CD4-positive, alpha-beta memory T cell (primary cell): ENCODE measurements at regions not wholly inside any gene's neighbourhood (a gene's known extent, or its start where the extent isn't known, plus 50 kb on each side); places are given as distances from the start of the nearest gene placed in this dataset.
A peak's percentile ranks its signal among the peaks of the same experiment; 100 is the strongest.

Experiments
- CTCF ChIA-PET: fragments of 350-600 bp; sonication (Branson Sonifier 250); formaldehyde crosslinking; loops from one replicate; lab custom pipeline; 2021; ENCODE audit warnings: inconsistent platforms; ENCODE audit not compliant: partially characterized antibody; lab: Charles Lee
- POLR2A ChIA-PET: fragments of 350-600 bp; sonication (Branson Sonifier 250); formaldehyde crosslinking; loops from one replicate; lab custom pipeline; 2021; ENCODE audit not compliant: partially characterized antibody; lab: Charles Lee
- DNase-seq, 5 donors: peaks; one replicate each; pipeline versions ENCODE4 v3.0.0 to v3.0.0-alpha.2; 2020 to 2022; ENCODE audit warnings: mixed read lengths in 1 of 5
- H3K27ac ChIP-seq: one replicate; pipeline ENCODE4 v1.7.0; 2013; ENCODE audit warnings: low read depth, low read length
- H3K27me3 ChIP-seq: 2 replicates; pipeline ENCODE4 v1.7.0; 2013; ENCODE audit warnings: mild to moderate bottlenecking, low read length, moderate library complexity; ENCODE audit not compliant: insufficient read depth
- H3K36me3 ChIP-seq: 2 replicates; pipeline ENCODE4 v1.7.0; 2013; ENCODE audit warnings: mild to moderate bottlenecking, low read length, moderate library complexity; ENCODE audit not compliant: insufficient read depth
- H3K4me1 ChIP-seq: 2 replicates; pipeline ENCODE4 v1.7.0; 2013; ENCODE audit warnings: mild to moderate bottlenecking, low read length, moderate library complexity; ENCODE audit not compliant: insufficient read depth
- H3K4me3 ChIP-seq, 2 donors: one replicate each; pipeline ENCODE4 v1.7.0; 2013; ENCODE audit warnings: low read length in 2 of 2, mild to moderate bottlenecking in 1 of 2
- H3K9me3 ChIP-seq, 2 donors: one replicate each; pipeline ENCODE4 v1.7.0; 2013; ENCODE audit warnings: low read length in 2 of 2, control low read depth in 1 of 2; ENCODE audit not compliant: control insufficient read depth in 1 of 2
- H3K27ac Mint-ChIP-seq, 7 donors: one replicate each; pipeline ENCODE4 v1.8.0; 2020 to 2021; ENCODE audit warnings: mixed read lengths in 7 of 7, mild to moderate bottlenecking in 6 of 7, inconsistent platforms in 3 of 7, moderate library complexity in 3 of 7
- H3K27me3 Mint-ChIP-seq, 2 donors: one replicate each; pipeline ENCODE4 v1.8.0; 2020 to 2021; ENCODE audit warnings: mixed read lengths in 2 of 2
- H3K36me3 Mint-ChIP-seq, 2 donors: one replicate each; pipeline ENCODE4 v1.8.0; 2020 to 2021; ENCODE audit warnings: mixed read lengths in 2 of 2, inconsistent platforms in 1 of 2, mild to moderate bottlenecking in 1 of 2
- H3K4me1 Mint-ChIP-seq, 4 donors: one replicate each; pipeline ENCODE4 v1.8.0; 2020 to 2021; ENCODE audit warnings: mixed read lengths in 4 of 4, mild to moderate bottlenecking in 1 of 4
- H3K4me3 Mint-ChIP-seq, 8 donors: one replicate each; pipeline ENCODE4 v1.8.0; 2020 to 2021; ENCODE audit warnings: mixed read lengths in 8 of 8, mild to moderate bottlenecking in 7 of 8, moderate library complexity in 6 of 8, inconsistent platforms in 3 of 8
- H3K9me3 Mint-ChIP-seq, 8 donors: one replicate each; pipeline ENCODE4 v1.8.0; 2020 to 2021; ENCODE audit warnings: mixed read lengths in 8 of 8, mild to moderate bottlenecking in 5 of 8, inconsistent platforms in 3 of 8, moderate library complexity in 1 of 8
- intact Hi-C: fragments of 100-400 bp; cut with micrococcal nuclease; formaldehyde crosslinking; loops from one replicate; pipeline ENCODE4 v1.15.1; 2023

- no peaks in the 10 kb centered on the region for H3K27me3 ChIP-seq
- Mint-ChIP-seq H3K9me3 (no peaks in the 10 kb centered on the region), H3K4me3 (no peak overlapping the region), H3K27ac (peak overlapping the region in 1 of 7 donors; percentile 26), H3K27me3 (peaks cover 0 to 1% of the 10 kb centered on the region in 2 donors), H3K4me1 (no peaks in the 10 kb centered on the region), H3K36me3 (no peaks in the 10 kb centered on the region)
- ChIA-PET CTCF (no interaction called here), POLR2A (no interaction called here)
- no peak overlapping the region for H3K4me3 ChIP-seq
- DNase-seq, result no peak
- no peaks in the 10 kb centered on the region for H3K9me3 ChIP-seq
- intact Hi-C loops, result no loop called here
- no peaks in the 10 kb centered on the region for H3K36me3 ChIP-seq
- H3K4me1 ChIP-seq, result no peaks in the 10 kb centered on the region
- H3K27ac ChIP-seq, result no peak overlapping the region
Observed at GRCh38 chrX:107565931-107566603, 62.2 kb upstream of the PRPS1 start.

- no peak for DNase-seq
- Mint-ChIP-seq H3K27ac (no peak overlapping the region), H3K27me3 (peaks cover 0 to 1% of the 10 kb centered on the region in 2 donors), H3K4me1 (no peaks in the 10 kb centered on the region), H3K36me3 (no peaks in the 10 kb centered on the region), H3K9me3 (no peaks in the 10 kb centered on the region), H3K4me3 (no peak overlapping the region)
- no peaks in the 10 kb centered on the region for H3K4me1 ChIP-seq
- H3K9me3 ChIP-seq, result no peaks in the 10 kb centered on the region
- ChIA-PET CTCF (no interaction called here), POLR2A (no interaction called here)
- H3K36me3 ChIP-seq, result no peaks in the 10 kb centered on the region
- H3K27ac ChIP-seq, result no peak overlapping the region
- intact Hi-C loops, result no loop called here
- no peak overlapping the region for H3K4me3 ChIP-seq
- H3K27me3 ChIP-seq, result no peaks in the 10 kb centered on the region
Observed at GRCh38 chrX:107566604-107567262, 61.6 kb upstream of the PRPS1 start.

GRCh38 chrX:107567370-107567769 lies 60.9 kb upstream of the PRPS1 start:
- no peaks in the 10 kb centered on the region for H3K27me3 Mint-ChIP-seq
- POLR2A ChIA-PET, result no interaction called here
- no peaks in the 10 kb centered on the region for H3K4me1 Mint-ChIP-seq
- H3K36me3 Mint-ChIP-seq, result no peaks in the 10 kb centered on the region
- H3K36me3 ChIP-seq, result no peaks in the 10 kb centered on the region
- H3K4me1 ChIP-seq, result no peaks in the 10 kb centered on the region
- no peak overlapping the region for H3K27ac ChIP-seq
- intact Hi-C loops, result no loop called here
- H3K27me3 ChIP-seq, result no peaks in the 10 kb centered on the region
- H3K4me3 ChIP-seq, result no peak overlapping the region
- CTCF ChIA-PET, result no interaction called here
- no peaks in the 10 kb centered on the region for H3K9me3 Mint-ChIP-seq
- no peak overlapping the region for H3K4me3 Mint-ChIP-seq
- no peak overlapping the region for H3K27ac Mint-ChIP-seq
- no peak for DNase-seq
- no peaks in the 10 kb centered on the region for H3K9me3 ChIP-seq

GRCh38 chrX:107571296-107571998 lies 56.9 kb upstream of the PRPS1 start:
- no peaks in the 10 kb centered on the region for H3K4me1 Mint-ChIP-seq
- intact Hi-C loops, result no loop called here
- H3K27me3 Mint-ChIP-seq, result no peaks in the 10 kb centered on the region
- H3K36me3 Mint-ChIP-seq, result no peaks in the 10 kb centered on the region
- H3K36me3 ChIP-seq, result no peaks in the 10 kb centered on the region
- no peak for DNase-seq
- no peaks in the 10 kb centered on the region for H3K9me3 ChIP-seq
- peak overlapping the region in 1 of 7 donors; percentile 2 for H3K27ac Mint-ChIP-seq
- no peak overlapping the region for H3K4me3 Mint-ChIP-seq
- no peak overlapping the region for H3K4me3 ChIP-seq
- H3K27me3 ChIP-seq, result no peaks in the 10 kb centered on the region
- H3K4me1 ChIP-seq, result no peaks in the 10 kb centered on the region
- no peak overlapping the region for H3K27ac ChIP-seq
- POLR2A ChIA-PET, result no interaction called here
- CTCF ChIA-PET, result no interaction called here
- H3K9me3 Mint-ChIP-seq, result no peaks in the 10 kb centered on the region

- H3K36me3 ChIP-seq, result no peaks in the 10 kb centered on the region
Observed at GRCh38 chrX:107573016-107573415, 55.3 kb upstream of the PRPS1 start.

GRCh38 chrX:107574054-107574683 lies 54.1 kb upstream of the PRPS1 start:
- no peak overlapping the region for H3K4me3 Mint-ChIP-seq
- intact Hi-C loops, result no loop called here
- no peak overlapping the region for H3K4me3 ChIP-seq

More at GRCh38 chrX:107573016-107573415, 55.3 kb upstream of the PRPS1 start:
- Histone ChIP-seq H3K27me3 (no peaks in the 10 kb centered on the region), H3K27ac (no peak overlapping the region), H3K9me3 (no peaks in the 10 kb centered on the region), H3K4me1 (no peaks in the 10 kb centered on the region), H3K4me3 (no peak overlapping the region)
- H3K4me3 Mint-ChIP-seq, result no peak overlapping the region
- DNase-seq, result no peak
- no peaks in the 10 kb centered on the region for H3K36me3 Mint-ChIP-seq
- ChIA-PET CTCF (no interaction called here), POLR2A (no interaction called here)
- no peaks in the 10 kb centered on the region for H3K27me3 Mint-ChIP-seq
- H3K4me1 Mint-ChIP-seq, result no peaks in the 10 kb centered on the region
- intact Hi-C loops, result no loop called here
- H3K27ac Mint-ChIP-seq, result no peak overlapping the region
- H3K9me3 Mint-ChIP-seq, result no peaks in the 10 kb centered on the region

GRCh38 chrX:107574711-107575110 lies 53.6 kb upstream of the PRPS1 start:
- Histone ChIP-seq H3K4me1 (no peaks in the 10 kb centered on the region), H3K36me3 (no peaks in the 10 kb centered on the region), H3K4me3 (no peak overlapping the region), H3K9me3 (no peaks in the 10 kb centered on the region), H3K27ac (no peak overlapping the region), H3K27me3 (no peaks in the 10 kb centered on the region)
- intact Hi-C loops, result no loop called here
- no peaks in the 10 kb centered on the region for H3K36me3 Mint-ChIP-seq
- H3K27me3 Mint-ChIP-seq, result no peaks in the 10 kb centered on the region
- no peaks in the 10 kb centered on the region for H3K9me3 Mint-ChIP-seq
- no peaks in the 10 kb centered on the region for H3K4me1 Mint-ChIP-seq
- no peak overlapping the region for H3K4me3 Mint-ChIP-seq
- H3K27ac Mint-ChIP-seq, result no peak overlapping the region
- ChIA-PET CTCF (no interaction called here), POLR2A (no interaction called here)
- no peak for DNase-seq

More at GRCh38 chrX:107574054-107574683, 54.1 kb upstream of the PRPS1 start:
- DNase-seq, result no peak
- Histone ChIP-seq H3K27ac (no peak overlapping the region), H3K9me3 (no peaks in the 10 kb centered on the region), H3K4me1 (no peaks in the 10 kb centered on the region), H3K27me3 (no peaks in the 10 kb centered on the region), H3K36me3 (no peaks in the 10 kb centered on the region)
- no peaks in the 10 kb centered on the region for H3K9me3 Mint-ChIP-seq
- ChIA-PET CTCF (no interaction called here), POLR2A (no interaction called here)
- no peaks in the 10 kb centered on the region for H3K27me3 Mint-ChIP-seq
- no peaks in the 10 kb centered on the region for H3K36me3 Mint-ChIP-seq
- H3K27ac Mint-ChIP-seq, result no peak overlapping the region
- H3K4me1 Mint-ChIP-seq, result no peaks in the 10 kb centered on the region
